ENCODE measurements at regions not wholly inside any gene's neighbourhood (a gene's known extent, or its start where the extent isn't known, plus 50 kb on each side); places are given as distances from the start of the nearest gene placed in this dataset.

- TF ChIP-seq E2F4 (CRISPR knock-in tag; IDR thresholded peaks at IDR 0.05; ENCODE audit: borderline replicate concordance, low read depth) = no peak
- no peak for TF ChIP-seq PREB (CRISPR knock-in tag; IDR thresholded peaks at IDR 0.05; ENCODE audit: borderline replicate concordance)
Measured at GRCh38 chr5:5593391-5593790, 170.9 kb downstream of the ICE1 start.
